ENCODE measurements at regions not wholly inside any gene's neighbourhood (a gene's known extent, or its start where the extent isn't known, plus 50 kb on each side); places are given as distances from the start of the nearest gene placed in this dataset.
"Not testable (repeated sequence)": the region's sequence is repeated elsewhere in the genome, so short reads cannot be mapped to it uniquely, and the experiment has no call there.

GRCh38 chr6:92952111-92952510, 467.2 kb downstream of the EPHA7 start:
- not testable (repeated sequence) for DNase-seq (ENCODE audit: low spot score)

GRCh38 chr6:92945799-92946198, 473.6 kb downstream of the EPHA7 start:
- DNase-seq (ENCODE audit: low spot score): no peak

GRCh38 chr6:92944132-92944531, 475.2 kb downstream of the EPHA7 start:
- no peak for DNase-seq (ENCODE audit: low spot score)

GRCh38 chr6:92942549-92942948, 476.8 kb downstream of the EPHA7 start:
- no peak for DNase-seq (ENCODE audit: low spot score)

GRCh38 chr6:92934625-92935024, 484.7 kb downstream of the EPHA7 start:
- DNase-seq (ENCODE audit: low spot score): no peak

GRCh38 chr6:92930171-92930570, 489.2 kb downstream of the EPHA7 start:
- no peak for DNase-seq (ENCODE audit: low spot score)

GRCh38 chr6:92922216-92922806, 497.0 kb downstream of the EPHA7 start:
- DNase-seq (ENCODE audit: low spot score): no peak

- DNase-seq (ENCODE audit: low spot score): no peak
These were observed 503.9 kb downstream of the EPHA7 start for GRCh38 chr6:92915466-92915865.

- no peak for DNase-seq (ENCODE audit: low spot score)
These were observed 508.1 kb downstream of the EPHA7 start for GRCh38 chr6:92911301-92911700.

- no peak for DNase-seq (ENCODE audit: low spot score)
These were observed 508.7 kb downstream of the EPHA7 start for GRCh38 chr6:92910646-92911045.

GRCh38 chr6:92906385-92906784, 513.0 kb downstream of the EPHA7 start:
- no peak for DNase-seq (ENCODE audit: low spot score)

GRCh38 chr6:92893741-92894140, 525.6 kb downstream of the EPHA7 start:
- no peak for DNase-seq (ENCODE audit: low spot score)

GRCh38 chr6:92892626-92893170, 526.7 kb downstream of the EPHA7 start:
- DNase-seq (ENCODE audit: low spot score): no peak

GRCh38 chr6:92888316-92888715, 531.0 kb downstream of the EPHA7 start:
- DNase-seq (ENCODE audit: low spot score): no peak

- DNase-seq (ENCODE audit: low spot score): no peak
These were observed 531.5 kb downstream of the EPHA7 start for GRCh38 chr6:92887871-92888270.

GRCh38 chr6:92879526-92879925, 539.8 kb downstream of the EPHA7 start:
- DNase-seq (ENCODE audit: low spot score): no peak

- DNase-seq (ENCODE audit: low spot score): no peak
These were observed 554.3 kb downstream of the EPHA7 start for GRCh38 chr6:92864966-92865555.

- DNase-seq (ENCODE audit: low spot score): peak; percentile 22
These were observed 569.7 kb downstream of the EPHA7 start for GRCh38 chr6:92849636-92850035.

- no peak for DNase-seq (ENCODE audit: low spot score)
These were observed 570.5 kb downstream of the EPHA7 start for GRCh38 chr6:92848901-92849300.

- DNase-seq (ENCODE audit: low spot score): no peak
These were observed 570.9 kb downstream of the EPHA7 start for GRCh38 chr6:92848459-92848858.

- DNase-seq (ENCODE audit: low spot score): no peak
These were observed 571.4 kb downstream of the EPHA7 start for GRCh38 chr6:92847988-92848387.

GRCh38 chr6:92840246-92840930, 579.0 kb downstream of the EPHA7 start:
- no peak for DNase-seq (ENCODE audit: low spot score)

GRCh38 chr6:92828788-92829187, 590.6 kb downstream of the EPHA7 start:
- DNase-seq (ENCODE audit: low spot score): no peak
